H1 (cell line): ENCODE measurements at regions not wholly inside any gene's neighbourhood (a gene's known extent, or its start where the extent isn't known, plus 50 kb on each side); places are given as distances from the start of the nearest gene placed in this dataset.

Experiments
- CTCF ChIA-PET: fragments of 300-600 bp; sonication (Branson Sonifier 250); formaldehyde crosslinking; loops from one replicate; lab custom pipeline; 2021; ENCODE audit not compliant: partially characterized antibody; lab: Charles Lee
- POLR2A ChIA-PET: fragments of 300-600 bp; sonication (Branson Sonifier 250); formaldehyde crosslinking; loops from one replicate; lab custom pipeline; 2021; ENCODE audit warnings: inconsistent platforms; ENCODE audit not compliant: partially characterized antibody; lab: Charles Lee
- DNase-seq, 2 experiments: peaks; one replicate each; pipeline versions ENCODE4 v3.0.0 to v3.0.0-alpha.2; 2010 to 2022; ENCODE audit warnings: low spot score in 2 of 2, low read depth in 1 of 2, mixed read lengths in 1 of 2
- FAIRE-seq: peaks from 2 replicates; lab custom pipeline; 2011; peaks lifted over from hg19 to GRCh38; lab: Jason Lieb, UNC
- H2AFZ ChIP-seq: 2 replicates; pipeline ENCODE4 v1.8.1; 2012; ENCODE audit warnings: low read length, inconsistent platforms
- H2AK5ac ChIP-seq: 2 replicates; pipeline ENCODE4 v1.6.1; 2013; ENCODE audit warnings: low read depth, low read length
- H2BK120ac ChIP-seq: replicated peaks from 2 replicates; pipeline ENCODE3; 2013; ENCODE audit warnings: low read depth, low read length, inconsistent platforms
- H2BK12ac ChIP-seq: 2 replicates; pipeline ENCODE4 v1.6.1; 2013; ENCODE audit warnings: low read depth, low read length
- H2BK15ac ChIP-seq: 2 replicates; pipeline ENCODE4 v1.6.1; 2013; ENCODE audit warnings: low read length
- H2BK20ac ChIP-seq: 2 replicates; pipeline ENCODE4 v1.6.1; 2013; ENCODE audit warnings: low read length
- H2BK5ac ChIP-seq: 2 replicates; pipeline ENCODE4 v1.6.1; 2013; ENCODE audit warnings: low read depth, low read length
- H3K14ac ChIP-seq: 2 replicates; pipeline ENCODE4 v1.6.1; 2013; ENCODE audit warnings: inconsistent platforms; ENCODE audit not compliant: insufficient read length
- H3K18ac ChIP-seq: 2 replicates; pipeline ENCODE4 v1.6.1; 2013; ENCODE audit warnings: low read length; ENCODE audit errors: extremely low read depth
- H3K23ac ChIP-seq: 2 replicates; pipeline ENCODE4 v1.6.1; 2013; ENCODE audit warnings: inconsistent platforms; ENCODE audit not compliant: insufficient read length
- H3K23me2 ChIP-seq: 2 replicates; pipeline ENCODE4 v1.6.1; 2013; ENCODE audit warnings: low read depth, low read length
- H3K27ac ChIP-seq: 2 replicates; pipeline ENCODE4 v1.6.1; 2011; ENCODE audit warnings: low read depth, low read length, inconsistent platforms
- H3K27me3 ChIP-seq, 4 experiments: replicated peaks in 1 of 4; 1 replicate in 1 of 4; 2 replicates in 3 of 4; pipeline versions ENCODE4 v1.6.1 to v1.8.1; 2011 to 2013; ENCODE audit warnings: low read length in 3 of 4, mild to moderate bottlenecking in 3 of 4, inconsistent platforms in 2 of 4, mixed read lengths in 2 of 4, moderate library complexity in 1 of 4; ENCODE audit not compliant: control insufficient read depth in 3 of 4, insufficient read depth in 3 of 4; ENCODE audit errors: extremely low read depth in 1 of 4
- H3K36me3 ChIP-seq, 4 experiments: 2 replicates each; pipeline versions ENCODE4 v1.6.1 to v1.8.1; 2011 to 2013; ENCODE audit warnings: mild to moderate bottlenecking in 4 of 4, low read length in 3 of 4, moderate library complexity in 2 of 4, control low read depth in 1 of 4, inconsistent platforms in 1 of 4; ENCODE audit not compliant: insufficient read depth in 4 of 4, control insufficient read depth in 2 of 4
- H3K4ac ChIP-seq: replicated peaks from 2 replicates; pipeline ENCODE3; 2013; ENCODE audit warnings: low read length, low read depth, mixed read lengths, inconsistent platforms; ENCODE audit not compliant: insufficient read length
- H3K4me1 ChIP-seq, 4 experiments: replicated peaks in 1 of 4; 1 replicate in 1 of 4; 2 replicates in 3 of 4; pipeline versions ENCODE4 v1.6.1 to v1.8.1; 2011 to 2013; ENCODE audit warnings: low read length in 3 of 4, inconsistent platforms in 2 of 4, mixed read lengths in 1 of 4; ENCODE audit not compliant: insufficient read depth in 4 of 4, control insufficient read depth in 3 of 4
- H3K4me2 ChIP-seq, 2 experiments: 2 replicates each; pipeline versions ENCODE4 v1.6.1 to v1.8.1; 2011 to 2013; ENCODE audit warnings: low read depth in 2 of 2, low read length in 2 of 2, control low read depth in 1 of 2, inconsistent platforms in 1 of 2, mild to moderate bottlenecking in 1 of 2; ENCODE audit not compliant: insufficient read depth in 1 of 2
- H3K4me3 ChIP-seq, 4 experiments: fragments of 200-600, 300-600 bp in 1 of 4; sonication (generic), shearing (Covaris generic), sonication (Bioruptor Twin) in 1 of 4; 2 replicates each; pipeline versions ENCODE4 v1.5.1 to v1.8.1; 2011 to 2016; ENCODE audit warnings: low read length in 4 of 4, low read depth in 3 of 4, control low read depth in 2 of 4, inconsistent platforms in 2 of 4, mild to moderate bottlenecking in 2 of 4, mixed read lengths in 1 of 4, moderate library complexity in 1 of 4; ENCODE audit not compliant: insufficient read depth in 2 of 4; ENCODE audit errors: extremely low read depth in 1 of 4
- H3K56ac ChIP-seq: replicated peaks from 2 replicates; pipeline ENCODE3; 2013; ENCODE audit warnings: low read depth, mild to moderate bottlenecking, mixed read lengths, low read length, inconsistent platforms; ENCODE audit not compliant: insufficient read length
- H3K79me1 ChIP-seq: 2 replicates; pipeline ENCODE4 v1.6.1; 2013; ENCODE audit warnings: low read depth, low read length, control low read depth
- H3K79me2 ChIP-seq, 2 experiments: 2 replicates each; pipeline versions ENCODE4 v1.6.1 to v1.8.1; 2012 to 2013; ENCODE audit warnings: low read length in 2 of 2, mild to moderate bottlenecking in 2 of 2, inconsistent platforms in 1 of 2; ENCODE audit not compliant: insufficient read depth in 2 of 2, control insufficient read depth in 1 of 2
- H3K9ac ChIP-seq, 4 experiments: replicated peaks in 1 of 4; 1 replicate in 1 of 4; 2 replicates in 3 of 4; pipeline versions ENCODE4 v1.6.1 to v1.8.1; 2011 to 2013; ENCODE audit warnings: low read depth in 3 of 4, low read length in 3 of 4, control low read depth in 2 of 4, mild to moderate bottlenecking in 2 of 4, moderate library complexity in 2 of 4, inconsistent platforms in 1 of 4; ENCODE audit errors: extremely low read depth in 1 of 4
- H3K9me3 ChIP-seq, 2 experiments: 2 replicates each; pipeline versions ENCODE4 v1.6.1 to v1.8.1; 2012 to 2013; ENCODE audit warnings: mild to moderate bottlenecking in 2 of 2, moderate library complexity in 2 of 2, control low read depth in 1 of 2, inconsistent platforms in 1 of 2, low read depth in 1 of 2, low read length in 1 of 2, mixed read lengths in 1 of 2; ENCODE audit not compliant: insufficient read depth in 2 of 2
- H4K20me1 ChIP-seq, 2 experiments: replicated peaks in 1 of 2; 2 replicates each; pipeline versions ENCODE3 to v1.8.1; 2011 to 2013; ENCODE audit warnings: inconsistent platforms in 2 of 2, low read length in 2 of 2, mild to moderate bottlenecking in 1 of 2; ENCODE audit not compliant: insufficient read depth in 2 of 2, control insufficient read depth in 1 of 2
- H4K5ac ChIP-seq: 2 replicates; pipeline ENCODE4 v1.6.1; 2013; ENCODE audit warnings: low read length, low read depth, mixed read lengths, inconsistent platforms; ENCODE audit not compliant: insufficient read length
- H4K8ac ChIP-seq: 2 replicates; pipeline ENCODE4 v1.8.0; 2013; ENCODE audit warnings: mild to moderate bottlenecking, moderate library complexity, low read length, inconsistent platforms; ENCODE audit not compliant: insufficient read depth; ENCODE audit errors: extremely low read depth
- H4K91ac ChIP-seq: replicated peaks from 2 replicates; pipeline ENCODE3; 2013; ENCODE audit warnings: low read length, mixed read lengths, inconsistent platforms; ENCODE audit not compliant: insufficient read length
- CHD2 ChIP-seq: IDR thresholded peaks from 2 replicates; pipeline ENCODE4 v1.6.1; 2012; ENCODE audit warnings: low read length, improper control_type of control experiment
- CTBP2 ChIP-seq: IDR thresholded peaks from 2 replicates; pipeline ENCODE4 v1.7.0; 2011; ENCODE audit warnings: borderline replicate concordance, mild to moderate bottlenecking, moderate library complexity, mixed read lengths, low read length; ENCODE audit not compliant: insufficient read depth, insufficient read length
- KDM4A ChIP-seq: IDR thresholded peaks from one replicate; pipeline ENCODE4 v1.7.1; 2012; ENCODE audit warnings: low read depth, mild to moderate bottlenecking, moderate library complexity, low read length, inconsistent platforms; ENCODE audit not compliant: severe bottlenecking
- RXRA ChIP-seq: IDR thresholded peaks from 2 replicates; pipeline ENCODE4 v1.6.1; 2011; ENCODE audit warnings: low read depth, mild to moderate bottlenecking, low read length, moderate library complexity; ENCODE audit not compliant: insufficient read depth
- SP2 ChIP-seq: IDR thresholded peaks from 2 replicates; pipeline ENCODE4 v1.6.1; 2012; ENCODE audit warnings: mild to moderate bottlenecking, low read length, inconsistent platforms
- SUZ12 ChIP-seq: fragments of 200-600 bp; sonication (generic); IDR thresholded peaks from 2 replicates; pipeline ENCODE4 v1.6.1; 2012; ENCODE audit warnings: mild to moderate bottlenecking, inconsistent platforms, low read length, moderate library complexity, mixed read lengths
- WGBS, 2 experiments: shearing (Covaris generic) in 1 of 2; methylation state at CpG; one replicate each; pipeline versions ENCODE4 v1.1.6 to v1.1.7; 2013 to 2015; ENCODE audit warnings: low lambda C conversion rate in 2 of 2, mixed read lengths in 2 of 2, inconsistent platforms in 1 of 2, low coverage in 1 of 2, missing lambda C conversion rate in 1 of 2; ENCODE audit not compliant: insufficient replicate concordance in 2 of 2, insufficient coverage in 1 of 2, insufficient read length in 1 of 2; ENCODE audit errors: extremely low coverage in 1 of 2, missing lambda C conversion rate in 1 of 2; 5-methylcytosine and 5-hydroxymethylcytosine counted together

DNA sequence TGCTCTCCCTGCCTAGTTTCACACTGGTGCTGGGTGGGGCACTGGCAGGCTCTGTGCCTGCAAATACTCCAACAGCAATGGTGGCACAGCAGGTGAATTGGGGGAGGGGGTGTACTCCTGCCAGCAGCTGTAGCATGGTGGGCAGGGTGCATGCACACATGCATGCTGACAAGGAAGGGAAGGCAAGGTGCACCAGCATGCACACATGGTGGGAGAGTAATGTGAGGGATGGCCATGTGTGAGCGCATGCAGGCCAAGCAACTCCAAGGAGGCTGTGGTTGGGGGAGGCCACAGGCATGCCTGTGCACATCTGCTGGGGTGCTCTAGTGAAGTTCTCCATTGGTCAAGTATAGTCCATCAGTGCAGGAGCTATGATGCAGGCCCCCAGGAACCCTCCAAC, 54.5 kb upstream of the INPP4B start:
- POLR2A ChIA-PET = no interaction called here
- H2BK20ac ChIP-seq = no peak overlapping the region
- no peaks in the 10 kb centered on the region for H3K23me2 ChIP-seq
- H3K23ac ChIP-seq = no peak overlapping the region
- no peaks in the 10 kb centered on the region for H3K79me2 ChIP-seq
- no peaks in the 10 kb centered on the region for H3K4me1 ChIP-seq
- H2AK5ac ChIP-seq = no peak overlapping the region
- no peak overlapping the region for H2AFZ ChIP-seq
- H3K14ac ChIP-seq = no peak overlapping the region
- 0 out of 2 replicates have a peak overlapping the region, but pooled peaks have one; percentile 51 for H4K8ac ChIP-seq
- H2BK12ac ChIP-seq = no peak overlapping the region
- no peak overlapping the region for H3K4ac ChIP-seq
- no peaks in the 10 kb centered on the region for H3K79me1 ChIP-seq
- CTCF ChIA-PET = interaction anchor here (0.5 to 1.2 kb wide), 2 partner anchors 9 to 658 kb away, joined by 3 to 4 read pairs; no protein-coding TSS in a partner anchor
- H2BK120ac ChIP-seq = no peak overlapping the region
- H3K9me3 ChIP-seq = peaks cover 0 to 7% of the 10 kb centered on the region in 2 experiments; a peak in 1 of 4 replicates
- H3K36me3 ChIP-seq = no peaks in the 10 kb centered on the region
- DNase-seq (no peak), FAIRE-seq (no peak)
- H4K91ac ChIP-seq = no peak overlapping the region
- no peaks in the 10 kb centered on the region for H3K27me3 ChIP-seq
- no peaks in the 10 kb centered on the region for H4K20me1 ChIP-seq
- H4K5ac ChIP-seq = no peak overlapping the region
- H3K27ac ChIP-seq = no peak overlapping the region
- 100% methylated on average over 1 of the region's 1 CpG; no CpG with 5 or more reads in 1 of the 2 experiments for WGBS, 2 experiments
- no peak overlapping the region for H3K4me2 ChIP-seq
- no peak overlapping the region for H3K56ac ChIP-seq
- no peak overlapping the region for H2BK5ac ChIP-seq
- H2BK15ac ChIP-seq = no peak overlapping the region
- no peak for TF ChIP-seq CHD2
- TF ChIP-seq RXRA = no peak
- TF ChIP-seq CTBP2 = no peak
- TF ChIP-seq SUZ12 = no peak
- no peak for TF ChIP-seq SP2
- no peak for TF ChIP-seq KDM4A
- no peak overlapping the region for H3K18ac ChIP-seq
- H3K4me3 ChIP-seq = no peak overlapping the region
- no peak overlapping the region for H3K9ac ChIP-seq
